PC-9 (cell line): ENCODE measurements at regions not wholly inside any gene's neighbourhood (a gene's known extent, or its start where the extent isn't known, plus 50 kb on each side); places are given as distances from the start of the nearest gene placed in this dataset.
"Not testable (repeated sequence)": the region's sequence is repeated elsewhere in the genome, so short reads cannot be mapped to it uniquely, and the experiment has no call there.

Source experiments
- BruUV-seq: library from RNA; stranded (reverse); fragments of 400-500 nt; replicated peaks from 2 replicates; lab custom pipeline; 2021; lab: Mats Ljungman, UMichigan
- CTCF ChIA-PET: fragments of 300-600 bp; sonication (Branson Sonifier 250); formaldehyde crosslinking; loops from one replicate; lab custom pipeline; 2022; ENCODE audit warnings: antibody characterized with exemption; lab: Charles Lee
- POLR2A ChIA-PET: fragments of 300-600 bp; sonication (Branson Sonifier 250); formaldehyde crosslinking; loops from one replicate; lab custom pipeline; 2022; ENCODE audit warnings: antibody characterized with exemption; ENCODE audit not compliant: unreplicated experiment; lab: Charles Lee
- DNase-seq, 2 experiments: peaks; one replicate each; pipeline versions ENCODE4 v3.0.0 to v3.0.0-alpha.2; 2015 to 2022; ENCODE audit warnings: mixed read lengths in 1 of 2
- H2AFZ ChIP-seq: fragments of 200-600 bp; sonication (generic); 2 replicates; pipeline ENCODE4 v1.8.1; 2017; ENCODE audit warnings: antibody characterized with exemption
- H3F3A ChIP-seq: fragments of 200-600 bp; sonication (generic); 2 replicates; pipeline ENCODE4 v1.8.1; 2017; ENCODE audit warnings: antibody characterized with exemption, mild to moderate bottlenecking, low read depth; ENCODE audit not compliant: insufficient read depth
- H3K27ac ChIP-seq: fragments of 200-600 bp; sonication (generic); 2 replicates; pipeline ENCODE4 v1.6.1; 2016; ENCODE audit warnings: mixed run types
- H3K27me3 ChIP-seq: fragments of 200-600 bp; sonication (generic); 2 replicates; pipeline ENCODE4 v1.6.1; 2016; ENCODE audit warnings: low read depth, mixed run types; ENCODE audit not compliant: insufficient read depth
- H3K36me3 ChIP-seq: fragments of 200-600 bp; sonication (generic); 2 replicates; pipeline ENCODE4 v1.6.1; 2016; ENCODE audit warnings: low read depth, mixed run types
- H3K4me1 ChIP-seq: fragments of 200-600 bp; sonication (generic); replicated peaks from 2 replicates; pipeline ENCODE4 v1.6.1; 2016; ENCODE audit warnings: mixed run types; ENCODE audit not compliant: insufficient read depth
- H3K4me2 ChIP-seq: fragments of 200-600 bp; sonication (generic); 2 replicates; pipeline ENCODE4 v1.6.1; 2017; ENCODE audit warnings: mixed run types
- H3K4me3 ChIP-seq: fragments of 200-600 bp; sonication (generic); 2 replicates; pipeline ENCODE4 v1.6.1; 2016; ENCODE audit warnings: mixed run types
- H3K79me2 ChIP-seq: fragments of 200-600 bp; sonication (generic); 2 replicates; pipeline ENCODE4 v1.6.1; 2017; ENCODE audit warnings: low read depth, mixed run types
- H3K9me2 ChIP-seq: fragments of 200-600 bp; sonication (generic); 2 replicates; pipeline ENCODE4 v1.8.1; 2017; ENCODE audit warnings: mild to moderate bottlenecking; ENCODE audit not compliant: insufficient read depth
- H3K9me3 ChIP-seq: fragments of 200-600 bp; sonication (generic); 2 replicates; pipeline ENCODE4 v1.8.1; 2016; ENCODE audit warnings: low read depth; ENCODE audit not compliant: insufficient read depth
- H4K20me1 ChIP-seq: fragments of 200-600 bp; sonication (generic); 2 replicates; pipeline ENCODE4 v1.8.1; 2017; ENCODE audit not compliant: insufficient read depth
- EZH2 ChIP-seq: fragments of 200-600 bp; sonication (generic); IDR thresholded peaks from 2 replicates; pipeline ENCODE4 v1.8.0; 2017; ENCODE audit warnings: antibody characterized with exemption, low read depth
- intact Hi-C: fragments of 100-400 bp; cut with micrococcal nuclease; formaldehyde crosslinking; loops from one replicate; pipeline ENCODE4 v1.10.0; 2022; ENCODE audit not compliant: unreplicated experiment
- TF ChIP-seq, protein P1 (sequence below): fragments of 200-600 bp; sonication (generic); conservative IDR thresholded peaks from 2 replicates; pipeline ENCODE4 v1.6.1; 2017; ENCODE audit warnings: mixed run types, antibody characterized with exemption, mild to moderate bottlenecking, moderate library complexity

GRCh38 chr5:87198010-87198409 is 69.7 kb upstream of the RASA1 start:
- Histone ChIP-seq H4K20me1 (no peaks in the 10 kb centered on the region), H3K9me3 (no peaks in the 10 kb centered on the region), H3K27me3 (no peaks in the 10 kb centered on the region), H2AFZ (no peak overlapping the region), H3F3A (0 out of 2 replicates have a peak, but pooled peaks cover 9% of the 10 kb centered on the region), H3K27ac (no peak overlapping the region), H3K36me3 (no peaks in the 10 kb centered on the region), H3K4me2 (no peak overlapping the region), H3K9me2 (no peaks in the 10 kb centered on the region), H3K79me2 (no peaks in the 10 kb centered on the region), H3K4me3 (no peak overlapping the region), H3K4me1 (peaks cover 18% of the 10 kb centered on the region)
- CTCF ChIA-PET = no interaction called here
- TF ChIP-seq, protein P1, sequence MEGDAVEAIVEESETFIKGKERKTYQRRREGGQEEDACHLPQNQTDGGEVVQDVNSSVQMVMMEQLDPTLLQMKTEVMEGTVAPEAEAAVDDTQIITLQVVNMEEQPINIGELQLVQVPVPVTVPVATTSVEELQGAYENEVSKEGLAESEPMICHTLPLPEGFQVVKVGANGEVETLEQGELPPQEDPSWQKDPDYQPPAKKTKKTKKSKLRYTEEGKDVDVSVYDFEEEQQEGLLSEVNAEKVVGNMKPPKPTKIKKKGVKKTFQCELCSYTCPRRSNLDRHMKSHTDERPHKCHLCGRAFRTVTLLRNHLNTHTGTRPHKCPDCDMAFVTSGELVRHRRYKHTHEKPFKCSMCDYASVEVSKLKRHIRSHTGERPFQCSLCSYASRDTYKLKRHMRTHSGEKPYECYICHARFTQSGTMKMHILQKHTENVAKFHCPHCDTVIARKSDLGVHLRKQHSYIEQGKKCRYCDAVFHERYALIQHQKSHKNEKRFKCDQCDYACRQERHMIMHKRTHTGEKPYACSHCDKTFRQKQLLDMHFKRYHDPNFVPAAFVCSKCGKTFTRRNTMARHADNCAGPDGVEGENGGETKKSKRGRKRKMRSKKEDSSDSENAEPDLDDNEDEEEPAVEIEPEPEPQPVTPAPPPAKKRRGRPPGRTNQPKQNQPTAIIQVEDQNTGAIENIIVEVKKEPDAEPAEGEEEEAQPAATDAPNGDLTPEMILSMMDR = no peak
- no peak for TF ChIP-seq EZH2
- POLR2A ChIA-PET = no interaction called here
- intact Hi-C loops = loop anchor here (10.0 kb wide), 1 partner anchor 67 kb away; the partner anchor contains the start of gene RASA1
- no TSS peak for BruUV-seq
- DNase-seq = no peak

DNA sequence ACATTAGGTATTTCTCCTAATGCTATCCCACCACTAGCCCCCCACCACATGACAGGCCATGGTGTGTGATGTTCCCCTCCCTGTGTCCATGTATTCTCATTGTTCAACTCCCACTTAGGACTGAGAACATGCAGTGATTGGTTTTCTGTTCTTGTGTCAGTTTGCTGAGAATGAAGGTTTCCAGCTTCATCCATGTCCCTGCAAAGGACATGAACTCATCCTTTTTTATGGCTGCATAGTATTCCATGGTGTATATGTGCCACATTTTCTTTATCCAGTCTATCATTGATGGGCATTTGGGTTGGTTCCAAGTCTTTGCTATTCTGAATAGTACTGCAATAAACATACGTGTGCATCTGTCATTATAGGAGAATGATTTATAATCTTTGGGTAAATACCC is 68.4 kb upstream of the RASA1 start:
- POLR2A ChIA-PET, BruUV-seq, H3K4me2 ChIP-seq, DNase-seq, CTCF ChIA-PET, H3K79me2 ChIP-seq, H3K36me3 ChIP-seq, H3K4me3 ChIP-seq, H2AFZ ChIP-seq, H4K20me1 ChIP-seq, H3K9me2 ChIP-seq, H3K27me3 ChIP-seq, H3K9me3 ChIP-seq, H3F3A ChIP-seq, H3K27ac ChIP-seq: not testable (repeated sequence)
- H3K4me1 ChIP-seq = peaks cover 17% of the 10 kb centered on the region
- intact Hi-C loops = loop anchor here (10.0 kb wide), 1 partner anchor 66 kb away; the partner anchor contains the start of gene RASA1

DNA sequence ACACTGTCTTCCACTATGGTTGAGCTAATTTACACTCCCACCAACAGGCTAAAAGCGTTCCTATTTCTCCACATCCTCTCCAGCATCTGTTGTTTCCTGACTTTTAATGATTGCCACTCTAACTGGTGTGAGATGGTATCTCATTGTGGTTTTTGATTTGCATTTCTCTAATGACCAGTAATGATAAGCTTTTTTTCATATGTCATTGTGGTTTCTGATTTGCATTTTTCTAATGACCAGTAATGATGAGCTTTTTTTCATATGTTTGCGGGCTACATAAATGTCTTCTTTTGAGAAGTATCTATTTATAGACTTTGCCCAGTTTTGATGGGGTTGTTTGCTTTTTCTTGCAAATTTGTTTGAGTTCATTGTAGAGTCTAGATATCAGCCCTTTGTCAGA is 68.0 kb upstream of the RASA1 start:
- POLR2A ChIA-PET, H3K9me2 ChIP-seq, H3K27ac ChIP-seq, H4K20me1 ChIP-seq, BruUV-seq, H2AFZ ChIP-seq, H3F3A ChIP-seq, H3K4me2 ChIP-seq, CTCF ChIA-PET, H3K36me3 ChIP-seq, H3K27me3 ChIP-seq, H3K9me3 ChIP-seq, H3K79me2 ChIP-seq, H3K4me3 ChIP-seq, DNase-seq: not testable (repeated sequence)
- intact Hi-C loops = loop anchor here (10.0 kb wide), 1 partner anchor 65 kb away; the partner anchor contains the start of gene RASA1
- peaks cover 12% of the 10 kb centered on the region for H3K4me1 ChIP-seq

GRCh38 chr5:87210076-87210475 is 57.6 kb upstream of the RASA1 start:
- no peaks in the 10 kb centered on the region for H3K9me2 ChIP-seq
- no peaks in the 10 kb centered on the region; the same call in 1 of the 2 replicates for H3K9me3 ChIP-seq
- H3K4me1 ChIP-seq = peaks cover 20% of the 10 kb centered on the region
- no peaks in the 10 kb centered on the region for H3K79me2 ChIP-seq
- intact Hi-C loops = loop anchor here (5.0 kb wide), 3 partner anchors 57 to 138 kb away; partner anchors contain the start of gene RASA1
- TF ChIP-seq, protein P1 = no peak
- no peak for TF ChIP-seq EZH2
- POLR2A ChIA-PET = interaction anchor here (0.6 to 0.8 kb wide), 4 partner anchors 33 to 134 kb away, joined by 4 to 8 read pairs (median 6); partner anchors contain the start of gene RASA1
- H3K4me2 ChIP-seq = peak overlapping the region; percentile 37
- H4K20me1 ChIP-seq = no peaks in the 10 kb centered on the region
- H3K4me3 ChIP-seq = no peak overlapping the region
- CTCF ChIA-PET = no interaction called here
- H3K36me3 ChIP-seq = no peaks in the 10 kb centered on the region
- H3K27me3 ChIP-seq = no peaks in the 10 kb centered on the region
- no peak for DNase-seq
- no TSS peak for BruUV-seq
- no peak overlapping the region; the same call in 1 of the 2 replicates for H3K27ac ChIP-seq
- H3F3A ChIP-seq = 0 out of 2 replicates have a peak, but pooled peaks cover 4% of the 10 kb centered on the region
- no peak overlapping the region for H2AFZ ChIP-seq
